Brain microvascular endothelial cell (primary cell): ENCODE measurements at regions not wholly inside any gene's neighbourhood (a gene's known extent, or its start where the extent isn't known, plus 50 kb on each side); places are given as distances from the start of the nearest gene placed in this dataset.

Experiments used
- DNase-seq: peaks from one replicate; pipeline ENCODE4 v3.0.0-alpha.2; 2020
- H3K27ac ChIP-seq: fragments of 250-450 bp; sonication (Bioruptor Pico); 2 replicates; pipeline ENCODE4 v1.5.1; 2020; ENCODE audit warnings: mild to moderate bottlenecking, moderate library complexity
- H3K27me3 ChIP-seq: fragments of 250-450 bp; sonication (Bioruptor Pico); replicated peaks from 2 replicates; pipeline ENCODE4 v1.5.1; 2020; ENCODE audit warnings: mild to moderate bottlenecking
- H3K36me3 ChIP-seq: fragments of 250-450 bp; sonication (Bioruptor Pico); replicated peaks from 2 replicates; pipeline ENCODE4 v1.5.1; 2020; ENCODE audit warnings: mild to moderate bottlenecking
- H3K4me3 ChIP-seq: 2 replicates; pipeline ENCODE4 v1.5.1; 2011; ENCODE audit warnings: low read depth, mild to moderate bottlenecking, control low read depth, low read length, moderate library complexity
- CTCF ChIP-seq: IDR thresholded peaks from 2 replicates; pipeline ENCODE4 v1.5.1; 2011; ENCODE audit warnings: low read depth, mild to moderate bottlenecking, moderate library complexity, low read length, control low read depth, inconsistent platforms; ENCODE audit errors: missing control alignments
- in situ Hi-C: cut with HindIII; loops from 2 replicates; pipeline ENCODE4 v1.10.0; 2017; ENCODE audit warnings: low sequenced_read_pairs, low pct_ligation_motif_present

- no peaks in the 10 kb centered on the region for H3K36me3 ChIP-seq
- no peak for DNase-seq
- no peaks in the 10 kb centered on the region for H3K27me3 ChIP-seq
- H3K4me3 ChIP-seq: no peak overlapping the region
- no peak for TF ChIP-seq CTCF
- no peak overlapping the region for H3K27ac ChIP-seq
- in situ Hi-C loops: no loop called here
These were observed 255.1 kb downstream of the BMP2 start for GRCh38 chr20:7022597-7022996.

GRCh38 chr20:7025635-7026034, 258.1 kb downstream of the BMP2 start:
- no peak for TF ChIP-seq CTCF
- Histone ChIP-seq H3K4me3 (no peak overlapping the region), H3K36me3 (no peaks in the 10 kb centered on the region), H3K27ac (no peak overlapping the region), H3K27me3 (no peaks in the 10 kb centered on the region)
- in situ Hi-C loops: no loop called here
- no peak for DNase-seq

- Histone ChIP-seq H3K4me3 (no peak overlapping the region), H3K36me3 (no peaks in the 10 kb centered on the region), H3K27ac (no peak overlapping the region), H3K27me3 (no peaks in the 10 kb centered on the region)
- in situ Hi-C loops: no loop called here
- no peak for DNase-seq
- no peak for TF ChIP-seq CTCF
These were observed 261.5 kb downstream of the BMP2 start for GRCh38 chr20:7029019-7029418.

GRCh38 chr20:7031222-7031621, 263.7 kb downstream of the BMP2 start:
- no peaks in the 10 kb centered on the region for H3K27me3 ChIP-seq
- no peak for DNase-seq
- H3K27ac ChIP-seq: no peak overlapping the region
- no peaks in the 10 kb centered on the region for H3K36me3 ChIP-seq
- in situ Hi-C loops: no loop called here
- peak; percentile 38 for TF ChIP-seq CTCF
- H3K4me3 ChIP-seq: no peak overlapping the region

GRCh38 chr20:7038029-7038428, 270.5 kb downstream of the BMP2 start:
- DNase-seq: no peak
- Histone ChIP-seq H3K36me3 (no peaks in the 10 kb centered on the region), H3K27ac (no peak overlapping the region), H3K4me3 (no peak overlapping the region), H3K27me3 (no peaks in the 10 kb centered on the region)
- TF ChIP-seq CTCF: no peak
- in situ Hi-C loops: no loop called here

GRCh38 chr20:7057611-7058010, 290.1 kb downstream of the BMP2 start:
- no peak overlapping the region for H3K4me3 ChIP-seq
- in situ Hi-C loops: no loop called here
- no peak for DNase-seq
- H3K36me3 ChIP-seq: no peaks in the 10 kb centered on the region
- H3K27ac ChIP-seq: no peak overlapping the region
- no peaks in the 10 kb centered on the region for H3K27me3 ChIP-seq
- no peak for TF ChIP-seq CTCF
